ENCODE measurements at regions not wholly inside any gene's neighbourhood (a gene's known extent, or its start where the extent isn't known, plus 50 kb on each side); places are given as distances from the start of the nearest gene placed in this dataset.
"Not testable (repeated sequence)": the region's sequence is repeated elsewhere in the genome, so short reads cannot be mapped to it uniquely, and the experiment has no call there.

DNA sequence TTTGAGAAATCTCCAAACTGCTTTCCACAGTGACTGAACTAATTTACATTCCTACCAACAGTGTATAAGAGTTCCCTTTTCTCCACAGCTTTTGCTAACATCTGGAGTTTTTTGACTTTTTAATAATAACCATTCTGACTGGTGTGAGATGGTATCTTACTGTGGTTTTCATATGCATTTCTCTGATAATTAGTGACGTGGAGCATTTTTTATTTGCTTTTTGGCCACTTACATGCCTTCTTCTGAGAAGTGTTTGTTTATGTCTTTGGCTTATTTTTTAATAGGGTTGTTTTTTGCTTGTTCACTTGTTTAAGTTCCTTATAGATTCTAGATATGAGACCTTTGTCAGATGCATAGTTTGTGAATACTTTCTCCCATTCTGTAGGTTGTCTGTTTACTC, 108.5 kb upstream of the LIPC start:
- H3K36me3 ChIP-seq (replicated peaks in 1 of 2; ENCODE audit: control insufficient read depth in 1 of 2, insufficient read depth in 2 of 2, low read length in 2 of 2); H4K20me1 ChIP-seq (ENCODE audit: insufficient read depth, low read length); CTCF ChIA-PET (ENCODE audit: low intra/inter-chr PET ratio, low total read pairs); intact Hi-C loops (cut with micrococcal nuclease; ENCODE audit: unreplicated experiment); H3K79me2 ChIP-seq (ENCODE audit: insufficient read depth, low read length); H3K4me2 ChIP-seq (ENCODE audit: low read depth, low read length); H3K4me3 ChIP-seq (replicated peaks in 1 of 3; ENCODE audit: insufficient read depth in 1 of 3, low read depth in 2 of 3, low read length in 3 of 3); H2AFZ ChIP-seq (ENCODE audit: low read length); FAIRE-seq; H3K9me3 ChIP-seq (ENCODE audit: low read length); DNase-seq (ENCODE audit: low spot score); H3K27me3 ChIP-seq (ENCODE audit: control insufficient read depth in 1 of 2, insufficient read depth in 2 of 2, low read length in 2 of 2); H3K9ac ChIP-seq (ENCODE audit: insufficient read depth, low read depth, low read length); H3K27ac ChIP-seq (ENCODE audit: extremely low read length, insufficient read depth, low read length); ATAC-seq; BruUV-seq (replicated peaks); in situ Hi-C loops (cut with HindIII; ENCODE audit: extremely low pct_ligation_motif_present, low pct_unique_long_range_greater_than_20kb); H3K4me1 ChIP-seq (ENCODE audit: insufficient read depth, low read length): not testable (repeated sequence)
- POLR2A ChIA-PET: interaction anchor here (0.5 kb wide), 1 partner anchor 729 kb away, joined by 4 read pairs; no protein-coding TSS in a partner anchor
- 58% methylated on average over 1 of the region's 1 CpG for WGBS (ENCODE audit: low lambda C conversion rate)

DNA sequence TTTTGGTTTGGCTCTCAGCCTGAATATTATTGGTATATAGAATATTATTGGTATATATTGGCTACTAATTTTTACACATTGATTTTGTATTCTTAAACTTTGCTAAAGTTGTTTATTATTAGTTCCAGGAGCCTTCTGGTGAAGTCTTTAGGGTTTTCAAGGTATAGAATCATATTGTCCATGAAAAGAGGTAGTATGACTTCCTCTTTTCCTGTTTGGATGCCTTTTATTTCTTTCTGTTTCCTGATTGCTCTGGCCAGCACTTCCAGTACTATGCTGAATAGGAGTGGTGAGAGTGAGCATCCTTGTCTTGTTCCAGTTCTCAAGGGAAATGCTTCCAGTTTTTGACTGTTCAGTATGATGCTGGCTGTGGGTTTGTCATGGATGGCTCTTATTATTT, 107.3 kb upstream of the LIPC start:
- POLR2A ChIA-PET: no interaction called here
- FAIRE-seq (no peak), DNase-seq (ENCODE audit: low spot score) (no peak), ATAC-seq (no peak)
- Histone ChIP-seq H3K36me3 (replicated peaks in 1 of 2; ENCODE audit: control insufficient read depth in 1 of 2, insufficient read depth in 2 of 2, low read length in 2 of 2) (no peaks in the 10 kb centered on the region), H2AFZ (ENCODE audit: low read length) (no peak overlapping the region), H3K79me2 (ENCODE audit: insufficient read depth, low read length) (no peaks in the 10 kb centered on the region), H3K27me3 (ENCODE audit: control insufficient read depth in 1 of 2, insufficient read depth in 2 of 2, low read length in 2 of 2) (no peaks in the 10 kb centered on the region), H3K9me3 (ENCODE audit: low read length) (no peaks in the 10 kb centered on the region), H3K27ac (ENCODE audit: extremely low read length, insufficient read depth, low read length) (no peak overlapping the region), H3K4me1 (ENCODE audit: insufficient read depth, low read length) (peaks cover under 1% of the 10 kb centered on the region; the same call in 1 of the 2 replicates), H3K9ac (ENCODE audit: insufficient read depth, low read depth, low read length) (no peak overlapping the region), H3K4me3 (replicated peaks in 1 of 3; ENCODE audit: insufficient read depth in 1 of 3, low read depth in 2 of 3, low read length in 3 of 3) (no peak overlapping the region), H3K4me2 (ENCODE audit: low read depth, low read length) (no peak overlapping the region), H4K20me1 (ENCODE audit: insufficient read depth, low read length) (no peaks in the 10 kb centered on the region)
- in situ Hi-C loops (cut with HindIII; ENCODE audit: extremely low pct_ligation_motif_present, low pct_unique_long_range_greater_than_20kb) (no loop called here), intact Hi-C loops (cut with micrococcal nuclease; ENCODE audit: unreplicated experiment) (no loop called here)
- CTCF ChIA-PET (ENCODE audit: low intra/inter-chr PET ratio, low total read pairs): no interaction called here
- TF ChIP-seq RAD21 (CRISPR knock-in tag; IDR thresholded peaks at IDR 0.05): no peak
- no peak for TF ChIP-seq SKI (IDR thresholded peaks at IDR 0.05; ENCODE audit: partially characterized antibody)
- TF ChIP-seq, protein P1, sequence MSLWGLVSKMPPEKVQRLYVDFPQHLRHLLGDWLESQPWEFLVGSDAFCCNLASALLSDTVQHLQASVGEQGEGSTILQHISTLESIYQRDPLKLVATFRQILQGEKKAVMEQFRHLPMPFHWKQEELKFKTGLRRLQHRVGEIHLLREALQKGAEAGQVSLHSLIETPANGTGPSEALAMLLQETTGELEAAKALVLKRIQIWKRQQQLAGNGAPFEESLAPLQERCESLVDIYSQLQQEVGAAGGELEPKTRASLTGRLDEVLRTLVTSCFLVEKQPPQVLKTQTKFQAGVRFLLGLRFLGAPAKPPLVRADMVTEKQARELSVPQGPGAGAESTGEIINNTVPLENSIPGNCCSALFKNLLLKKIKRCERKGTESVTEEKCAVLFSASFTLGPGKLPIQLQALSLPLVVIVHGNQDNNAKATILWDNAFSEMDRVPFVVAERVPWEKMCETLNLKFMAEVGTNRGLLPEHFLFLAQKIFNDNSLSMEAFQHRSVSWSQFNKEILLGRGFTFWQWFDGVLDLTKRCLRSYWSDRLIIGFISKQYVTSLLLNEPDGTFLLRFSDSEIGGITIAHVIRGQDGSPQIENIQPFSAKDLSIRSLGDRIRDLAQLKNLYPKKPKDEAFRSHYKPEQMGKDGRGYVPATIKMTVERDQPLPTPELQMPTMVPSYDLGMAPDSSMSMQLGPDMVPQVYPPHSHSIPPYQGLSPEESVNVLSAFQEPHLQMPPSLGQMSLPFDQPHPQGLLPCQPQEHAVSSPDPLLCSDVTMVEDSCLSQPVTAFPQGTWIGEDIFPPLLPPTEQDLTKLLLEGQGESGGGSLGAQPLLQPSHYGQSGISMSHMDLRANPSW (CRISPR knock-in tag; IDR thresholded peaks at IDR 0.05; ENCODE audit: borderline replicate concordance): no peak
- TF ChIP-seq, protein P2, sequence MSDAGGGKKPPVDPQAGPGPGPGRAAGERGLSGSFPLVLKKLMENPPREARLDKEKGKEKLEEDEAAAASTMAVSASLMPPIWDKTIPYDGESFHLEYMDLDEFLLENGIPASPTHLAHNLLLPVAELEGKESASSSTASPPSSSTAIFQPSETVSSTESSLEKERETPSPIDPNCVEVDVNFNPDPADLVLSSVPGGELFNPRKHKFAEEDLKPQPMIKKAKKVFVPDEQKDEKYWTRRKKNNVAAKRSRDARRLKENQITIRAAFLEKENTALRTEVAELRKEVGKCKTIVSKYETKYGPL (CRISPR knock-in tag; IDR thresholded peaks at IDR 0.05): no peak
- no peak for TF ChIP-seq SIN3B (IDR thresholded peaks at IDR 0.05; ENCODE audit: low read length)
- BruUV-seq (replicated peaks): no TSS peak
